Islet precursor cell (in vitro differentiated cells): ENCODE measurements at regions not wholly inside any gene's neighbourhood (a gene's known extent, or its start where the extent isn't known, plus 50 kb on each side); places are given as distances from the start of the nearest gene placed in this dataset.

ENCODE experiments used
- DNase-seq: peaks from one replicate; pipeline ENCODE4 v3.0.0-alpha.2; 2018

- DNase-seq, result no peak
Observed at GRCh38 chr20:24256307-24256706, 213.1 kb upstream of the SYNDIG1 start.

- DNase-seq, result no peak
Observed at GRCh38 chr20:24254480-24254879, 214.9 kb upstream of the SYNDIG1 start.

DNA sequence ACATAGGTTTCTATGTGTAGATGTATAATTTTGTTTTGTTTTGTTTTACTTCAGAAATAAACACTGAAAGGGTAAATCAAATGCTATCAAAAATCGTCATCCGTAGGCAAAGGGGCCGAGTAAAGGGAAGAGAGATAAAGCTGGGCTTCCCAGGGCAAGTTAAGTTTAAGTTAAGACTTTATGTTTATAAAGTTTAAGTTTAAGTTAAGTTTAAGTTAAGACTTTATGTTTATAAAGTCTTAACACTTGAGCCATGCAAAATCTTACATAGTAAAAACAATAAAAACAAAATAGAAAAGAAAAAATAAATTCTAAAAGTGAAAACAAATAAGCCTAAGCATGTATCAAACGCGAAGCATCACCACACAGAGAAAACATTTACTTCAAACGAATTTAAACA lies 216.1 kb upstream of the SYNDIG1 start:
- no peak for DNase-seq

GRCh38 chr20:24245094-24245493 lies 224.3 kb upstream of the SYNDIG1 start:
- DNase-seq, result no peak

DNA sequence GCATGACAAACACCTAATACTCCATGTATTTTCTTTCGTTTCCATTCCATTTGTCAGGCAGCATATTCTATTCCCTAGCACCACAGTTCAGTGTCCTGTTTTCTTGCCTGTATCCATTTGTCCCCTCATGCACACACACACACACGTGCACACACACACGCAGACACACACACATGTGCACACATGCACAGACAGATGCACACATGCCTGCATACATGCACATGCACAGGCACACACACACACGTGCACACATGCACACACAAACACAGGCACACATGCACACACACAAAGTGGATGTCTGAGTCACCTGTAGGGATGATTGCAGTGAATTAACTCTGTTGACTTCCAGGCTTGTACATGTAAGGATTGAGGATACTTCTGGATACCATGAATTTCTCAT lies 226.7 kb upstream of the SYNDIG1 start:
- DNase-seq, result no peak

DNA sequence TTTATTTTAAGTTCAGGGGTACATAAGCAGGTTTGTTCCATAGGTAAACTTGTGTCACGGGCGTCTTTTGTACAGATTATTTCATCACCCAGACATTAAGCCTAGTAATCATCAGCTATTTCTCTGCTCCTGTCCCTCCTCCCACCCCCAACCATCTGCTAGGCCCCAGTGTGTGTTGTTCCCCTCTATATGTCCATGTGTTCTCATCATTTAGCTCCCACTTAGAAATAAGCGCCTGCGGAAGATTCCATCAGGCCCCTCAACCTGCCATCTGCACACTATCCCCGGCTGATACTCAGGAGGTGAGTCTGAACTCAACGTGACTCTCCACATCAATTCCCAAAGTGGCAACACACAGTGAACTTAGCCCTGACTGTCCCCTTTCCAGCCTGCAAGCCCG lies 228.0 kb upstream of the SYNDIG1 start:
- no peak for DNase-seq

DNA sequence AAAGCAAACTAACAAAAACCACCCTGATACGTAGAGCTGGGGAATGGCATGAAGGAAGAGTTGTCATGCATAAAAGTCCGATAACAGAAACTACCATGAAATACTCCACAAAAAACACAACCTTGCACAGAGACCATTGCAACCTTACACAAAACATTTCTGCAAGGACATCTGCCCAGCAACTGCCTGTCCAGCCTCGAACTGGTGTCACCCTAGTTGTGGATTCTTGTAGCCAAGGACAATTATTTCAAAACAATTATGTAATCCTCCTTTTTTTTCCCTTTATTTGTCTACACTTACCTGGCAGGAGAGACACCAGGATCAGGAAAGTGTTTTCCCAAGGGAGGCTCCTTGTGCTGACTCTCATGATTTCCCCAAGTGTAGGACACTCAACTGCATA lies 232.5 kb upstream of the SYNDIG1 start:
- DNase-seq, result no peak

- no peak for DNase-seq
Observed at GRCh38 chr20:24236201-24236600, 233.2 kb upstream of the SYNDIG1 start.

DNA sequence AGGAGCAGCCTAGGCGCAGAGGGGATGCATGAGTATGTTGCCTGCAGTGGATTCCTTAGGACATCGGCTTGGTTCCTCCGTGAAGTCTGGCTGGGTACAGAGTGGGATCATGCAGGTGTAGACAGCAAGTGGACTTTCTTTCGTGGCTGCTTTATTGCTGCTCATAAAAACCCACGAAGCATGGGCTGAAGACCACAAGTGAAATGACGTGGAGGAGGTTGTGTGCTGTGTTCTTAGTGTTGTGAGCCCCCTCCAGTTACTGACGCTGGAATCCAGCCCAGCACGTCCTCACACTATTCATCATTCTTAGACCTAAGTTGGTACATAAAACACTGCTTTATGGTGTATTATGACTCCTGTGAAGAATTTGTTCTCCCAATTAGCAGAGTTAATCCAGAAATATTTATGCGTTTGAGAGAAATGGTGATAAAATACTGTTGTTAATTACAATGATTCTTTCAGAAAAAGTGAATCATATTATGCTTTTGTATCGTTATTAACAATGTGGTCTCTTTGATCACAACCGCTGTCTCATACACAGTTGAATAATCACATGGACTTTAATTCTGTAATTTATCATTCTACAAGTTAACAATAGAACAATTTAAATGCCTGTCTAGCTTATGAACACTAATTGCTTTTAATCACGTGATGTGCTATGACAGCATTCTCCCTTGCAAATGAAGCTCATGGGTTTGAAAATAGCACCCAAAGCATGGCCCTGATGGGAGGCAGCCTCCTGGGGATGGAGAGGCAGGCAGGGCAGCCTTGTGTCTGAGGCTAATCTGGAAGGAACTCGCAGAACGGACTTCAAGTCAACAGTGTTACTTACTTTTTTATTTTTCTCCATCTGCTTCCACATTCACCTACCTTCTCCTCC lies 233.9 kb upstream of the SYNDIG1 start:
- DNase-seq, result no peak

DNA sequence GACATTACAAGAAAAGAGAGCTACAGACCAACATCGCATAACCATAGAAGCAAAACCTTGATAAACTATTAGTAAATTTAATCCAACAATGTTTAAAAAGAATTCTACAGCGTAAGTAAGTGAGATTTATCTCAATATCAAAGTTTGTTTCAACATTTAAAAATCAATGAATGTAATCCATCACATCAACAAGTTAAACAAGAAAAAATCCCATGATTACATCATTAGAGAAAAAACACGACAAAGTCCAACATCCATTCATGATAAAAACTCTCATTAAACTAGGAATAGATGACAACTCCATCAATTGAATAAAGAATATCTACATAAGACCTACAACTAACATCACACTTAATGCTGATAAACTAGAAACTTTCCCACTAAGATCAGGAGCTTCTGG lies 239.0 kb upstream of the GGTLC1 start:
- DNase-seq, result no peak

DNA sequence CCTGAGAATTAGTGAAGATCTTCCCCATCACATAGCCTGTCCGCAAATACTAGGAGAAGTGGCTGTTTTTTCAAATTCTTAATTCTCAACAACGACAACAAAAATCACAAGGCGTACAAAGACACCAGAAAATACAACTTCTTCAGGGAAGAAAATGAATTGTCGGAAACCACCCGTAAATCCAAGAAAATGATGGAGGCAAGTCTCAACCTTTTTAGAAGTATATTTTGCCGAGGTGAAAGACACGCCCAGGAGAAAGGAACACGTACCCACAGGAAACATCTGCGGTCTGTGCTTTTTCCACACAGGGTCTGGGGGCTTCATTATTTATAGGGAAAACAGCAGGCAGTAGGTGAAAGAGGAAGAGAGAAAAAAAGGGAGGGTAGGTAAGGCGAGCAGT lies 223.9 kb upstream of the GGTLC1 start:
- DNase-seq, result no peak

- no peak for DNase-seq
Observed at GRCh38 chr20:24211972-24212371, 223.4 kb upstream of the GGTLC1 start.

- no peak for DNase-seq
Observed at GRCh38 chr20:24210356-24210755, 221.8 kb upstream of the GGTLC1 start.

- peak; percentile 77 for DNase-seq
Observed at GRCh38 chr20:24208652-24209051, 220.1 kb upstream of the GGTLC1 start.

DNA sequence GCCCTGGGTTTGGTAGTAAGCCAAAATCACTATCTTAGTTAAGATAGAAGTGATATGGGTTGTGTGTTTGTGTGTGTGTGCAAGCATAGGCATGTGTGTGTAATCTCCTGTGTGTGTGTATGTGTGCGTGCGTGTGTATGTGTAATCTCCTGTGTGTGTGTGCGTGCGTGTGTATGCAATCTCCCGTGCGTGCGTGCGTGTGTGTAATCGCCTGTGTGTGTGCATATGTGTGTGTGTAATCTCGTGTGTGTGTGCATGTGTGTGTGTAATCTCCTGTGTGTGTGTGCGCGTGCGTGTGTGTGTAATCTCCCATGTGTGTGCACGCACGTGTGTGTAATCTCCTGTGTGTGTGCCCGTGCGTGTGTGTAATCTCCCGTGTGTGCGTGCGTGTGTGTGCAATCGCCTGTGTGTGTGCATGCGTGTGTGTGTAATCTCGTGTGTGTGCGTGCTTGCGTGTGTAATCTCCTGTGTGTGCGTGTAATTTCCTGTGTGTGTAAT lies 219.3 kb upstream of the GGTLC1 start:
- DNase-seq, result no peak

GRCh38 chr20:24206995-24207394 lies 218.4 kb upstream of the GGTLC1 start:
- DNase-seq, result no peak

DNA sequence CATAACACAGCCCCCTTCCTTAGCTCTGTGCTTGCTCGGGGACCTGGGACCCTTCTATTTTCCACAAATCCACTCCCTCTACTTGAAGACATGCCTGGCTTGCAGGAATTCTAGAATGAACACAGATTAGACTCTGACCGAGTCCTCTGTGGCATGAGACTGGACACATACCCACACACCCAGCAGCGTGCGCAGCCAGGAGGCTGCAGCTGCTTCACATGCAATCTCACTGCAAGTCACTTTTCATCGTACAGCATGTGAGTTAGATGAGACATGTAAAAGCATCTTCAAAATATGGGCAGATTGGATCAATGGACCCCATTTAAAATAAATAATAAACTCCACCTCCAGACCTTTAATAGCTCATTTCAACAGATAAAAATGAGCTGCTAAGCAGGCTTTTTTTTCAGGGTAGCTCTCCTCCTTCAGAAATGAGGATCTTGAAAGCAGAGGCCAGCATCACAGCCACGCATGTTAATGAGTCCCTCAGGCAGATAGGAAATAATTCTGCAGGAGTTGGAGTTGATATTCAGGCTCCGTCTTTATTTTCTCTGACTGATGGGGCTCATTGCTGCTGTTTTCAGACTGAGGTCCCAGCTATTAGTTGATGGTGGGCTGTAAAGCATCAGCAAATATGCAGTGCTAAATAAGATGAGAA lies 215.1 kb upstream of the GGTLC1 start:
- no peak for DNase-seq

GRCh38 chr20:24199501-24199900 lies 210.9 kb upstream of the GGTLC1 start:
- DNase-seq, result no peak

- DNase-seq, result no peak
Observed at GRCh38 chr20:24194143-24194542, 205.6 kb upstream of the GGTLC1 start.

- no peak for DNase-seq
Observed at GRCh38 chr20:24190905-24191304, 202.3 kb upstream of the GGTLC1 start.

DNA sequence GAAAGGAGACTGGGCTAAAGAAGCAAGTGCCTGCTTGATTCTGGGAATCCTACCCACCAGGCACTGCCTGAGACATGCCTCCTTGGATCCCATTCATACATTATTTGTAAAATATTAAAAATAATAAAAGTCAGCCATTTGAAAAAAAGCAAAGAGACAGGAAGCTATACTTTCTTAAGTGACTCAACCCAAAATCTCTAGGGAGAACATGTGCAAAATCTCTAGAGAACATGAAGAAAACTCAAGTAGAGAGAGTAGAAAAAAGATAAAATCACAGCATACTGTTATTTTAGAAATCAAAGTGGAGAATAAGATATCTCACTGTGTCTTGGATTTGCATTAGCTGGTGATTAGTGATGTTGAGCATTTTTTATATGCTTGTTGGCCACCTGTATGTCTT lies 197.2 kb upstream of the GGTLC1 start:
- no peak for DNase-seq

- DNase-seq, result no peak
Observed at GRCh38 chr20:24181151-24181550, 192.6 kb upstream of the GGTLC1 start.

- no peak for DNase-seq
Observed at GRCh38 chr20:24169256-24169655, 180.7 kb upstream of the GGTLC1 start.

GRCh38 chr20:24166412-24166811 lies 177.8 kb upstream of the GGTLC1 start:
- DNase-seq, result no peak

DNA sequence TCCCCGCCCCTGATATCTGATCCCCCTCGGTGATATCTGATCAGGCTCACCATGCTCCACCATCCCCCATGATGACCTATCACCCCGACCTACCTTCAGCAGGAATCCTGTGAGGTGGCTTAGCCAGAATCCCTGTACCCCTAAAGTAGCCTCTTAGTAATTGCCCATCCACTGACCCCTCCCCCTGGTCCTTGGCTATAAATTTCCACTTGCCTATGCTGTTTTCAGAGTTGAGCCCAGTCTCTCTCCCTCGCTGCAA lies 177.5 kb upstream of the GGTLC1 start:
- no peak for DNase-seq
